HG03280 (cell line): ENCODE measurements at regions not wholly inside any gene's neighbourhood (a gene's known extent, or its start where the extent isn't known, plus 50 kb on each side); places are given as distances from the start of the nearest gene placed in this dataset.
"Not testable (repeated sequence)": the region's sequence is repeated elsewhere in the genome, so short reads cannot be mapped to it uniquely, and the experiment has no call there.

Source experiments
- ATAC-seq: cut with Tn5 transposase; IDR thresholded peaks from one replicate; pipeline ENCODE4 v1.9.1; 2021; ENCODE audit warnings: mild to moderate bottlenecking, moderate library complexity; ENCODE audit not compliant: unreplicated experiment

DNA sequence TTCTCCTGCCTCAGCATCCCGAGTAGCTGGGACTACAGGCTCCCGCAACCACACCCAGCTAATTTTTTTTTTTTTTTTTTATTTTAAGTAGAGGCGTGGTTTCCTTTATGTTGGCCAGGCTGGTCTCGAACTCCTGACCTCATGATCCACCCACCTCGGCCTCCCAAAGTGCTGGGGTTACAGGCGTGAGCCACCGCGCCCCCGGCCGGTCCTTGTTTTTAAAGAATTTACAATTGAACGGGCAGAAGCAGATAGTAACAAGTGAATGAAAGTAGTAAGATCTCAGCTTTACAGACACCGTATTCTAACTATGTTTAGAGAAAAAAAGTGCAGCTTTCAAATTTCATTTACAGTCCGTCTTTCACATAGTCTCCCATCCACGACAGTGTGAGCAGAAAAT lies 112.5 kb upstream of the VWC2 start:
- no peak for ATAC-seq

GRCh38 chr7:49665963-49666362 lies 107.5 kb upstream of the VWC2 start:
- ATAC-seq, result not testable (repeated sequence)

GRCh38 chr7:49666764-49667163 lies 106.7 kb upstream of the VWC2 start:
- no peak for ATAC-seq

DNA sequence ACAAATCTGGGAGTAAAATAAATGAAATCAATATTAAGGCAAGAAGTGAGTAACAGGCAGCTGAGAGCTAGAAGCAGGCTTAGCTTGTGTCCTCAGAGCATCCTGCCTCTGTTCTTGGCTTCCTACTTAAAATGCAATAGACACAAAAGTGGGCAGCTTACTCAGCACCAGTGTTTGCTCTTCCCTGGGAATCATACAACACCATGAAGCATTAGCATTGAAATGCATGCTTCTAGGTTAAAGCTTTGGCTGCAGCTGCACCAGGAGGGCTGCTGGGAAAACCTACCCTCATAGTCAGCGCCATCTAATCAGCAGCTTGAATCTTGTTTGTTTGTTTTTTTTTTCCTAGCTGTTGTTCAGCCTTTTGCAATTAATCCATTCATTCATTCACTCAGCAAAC lies 104.2 kb upstream of the VWC2 start:
- no peak for ATAC-seq

- ATAC-seq, result no peak
These were observed 103.7 kb upstream of the VWC2 start for GRCh38 chr7:49669692-49670260.

GRCh38 chr7:49670991-49671390 lies 102.4 kb upstream of the VWC2 start:
- ATAC-seq, result no peak

DNA sequence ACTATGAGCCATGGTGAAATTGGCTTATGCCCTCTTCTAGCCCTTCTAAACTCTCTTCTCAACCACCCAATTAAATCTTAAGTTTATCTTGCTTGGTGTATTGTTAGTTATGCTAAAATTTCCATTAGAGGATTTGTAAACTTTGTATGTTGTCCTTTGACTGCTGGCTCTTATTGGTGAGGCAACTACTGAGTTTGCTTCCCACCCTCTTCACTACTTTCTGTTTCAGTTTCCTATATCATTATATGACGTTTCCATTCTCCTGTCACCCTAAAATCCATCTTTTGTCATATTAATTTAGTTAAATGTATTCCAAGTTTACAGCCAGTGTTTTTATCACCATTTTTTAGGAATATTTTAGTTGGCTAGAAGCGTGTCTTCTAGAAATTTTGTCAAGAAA lies 80.9 kb upstream of the VWC2 start:
- no peak for ATAC-seq

- no peak for ATAC-seq
These were observed 77.5 kb upstream of the VWC2 start for GRCh38 chr7:49695971-49696370.

DNA sequence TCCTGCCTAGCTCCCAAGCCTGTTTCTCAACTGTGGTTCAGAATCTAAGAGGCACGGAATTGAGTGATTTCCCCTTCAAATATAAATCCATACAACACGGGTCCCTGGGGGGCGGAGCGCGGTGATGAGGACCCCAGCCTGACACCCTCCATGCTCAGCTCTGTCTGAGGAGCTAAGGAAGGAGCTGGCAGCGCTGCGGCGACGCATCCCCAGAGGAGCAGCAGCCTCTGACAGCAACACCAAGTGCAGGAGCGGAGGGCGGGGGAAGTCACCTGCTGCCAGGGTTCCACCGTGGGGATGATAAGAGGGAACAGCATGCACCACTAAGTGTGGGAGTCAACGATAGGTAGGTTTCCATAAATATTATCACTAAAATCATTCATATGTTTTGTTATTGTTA lies 72.6 kb upstream of the VWC2 start:
- no peak for ATAC-seq

DNA sequence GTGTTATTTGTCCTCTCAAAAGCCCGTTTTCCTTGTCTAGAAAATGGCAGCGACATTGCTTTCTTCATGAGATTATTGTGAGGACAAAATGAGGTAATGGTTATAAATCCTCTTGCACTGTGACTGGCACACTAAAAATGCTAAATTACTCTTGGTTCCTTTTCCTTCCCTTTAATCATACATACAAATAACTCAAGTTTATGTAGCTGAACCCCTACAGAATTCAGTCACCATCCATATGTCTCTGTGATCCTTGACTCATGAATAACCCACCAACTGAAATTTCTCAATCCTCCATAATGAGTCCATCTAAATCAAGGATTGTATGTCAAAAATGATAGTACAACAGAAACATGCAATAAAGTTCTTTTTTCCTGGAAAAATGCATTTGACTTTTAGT lies 71.3 kb upstream of the VWC2 start:
- ATAC-seq, result no peak

DNA sequence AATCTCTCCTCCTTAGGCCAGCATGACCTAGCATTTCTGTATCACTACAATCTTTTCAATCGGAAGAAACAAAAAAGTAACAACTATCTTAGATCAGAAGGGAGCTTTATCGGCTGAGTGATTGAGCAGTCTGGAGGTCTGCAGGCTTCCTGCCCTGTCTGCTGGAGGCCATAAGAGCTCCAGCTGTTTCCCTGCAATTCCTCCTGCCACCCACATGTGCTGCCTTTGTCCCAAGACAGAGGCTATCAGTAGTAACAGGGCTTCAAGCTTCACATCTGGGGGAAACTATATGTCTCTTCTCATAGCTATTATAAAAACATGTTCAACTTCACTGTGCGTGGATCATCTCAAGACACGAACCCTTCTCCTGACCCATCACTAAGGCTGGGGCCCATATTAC lies 70.1 kb upstream of the VWC2 start:
- no peak for ATAC-seq

- no peak for ATAC-seq
These were observed 69.6 kb upstream of the VWC2 start for GRCh38 chr7:49703881-49704280.

DNA sequence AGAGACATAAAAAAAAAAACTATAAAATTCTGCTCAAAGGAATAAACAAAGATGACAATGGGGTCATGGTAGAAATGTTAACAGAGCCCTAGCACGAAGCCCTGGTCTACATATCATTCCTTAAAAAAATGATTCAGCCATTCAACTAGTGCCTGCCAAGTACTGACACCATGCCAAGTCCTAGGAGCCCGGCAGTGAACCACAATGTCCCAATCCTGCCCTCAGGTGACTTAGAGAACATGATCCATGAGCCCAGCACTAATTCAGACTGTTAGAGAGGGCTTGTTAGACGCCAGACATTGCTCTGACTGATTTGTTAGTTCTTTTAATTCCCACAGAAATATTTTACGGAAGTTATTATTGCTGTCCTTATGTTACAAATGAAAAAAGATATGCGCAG lies 67.3 kb upstream of the VWC2 start:
- ATAC-seq, result no peak

DNA sequence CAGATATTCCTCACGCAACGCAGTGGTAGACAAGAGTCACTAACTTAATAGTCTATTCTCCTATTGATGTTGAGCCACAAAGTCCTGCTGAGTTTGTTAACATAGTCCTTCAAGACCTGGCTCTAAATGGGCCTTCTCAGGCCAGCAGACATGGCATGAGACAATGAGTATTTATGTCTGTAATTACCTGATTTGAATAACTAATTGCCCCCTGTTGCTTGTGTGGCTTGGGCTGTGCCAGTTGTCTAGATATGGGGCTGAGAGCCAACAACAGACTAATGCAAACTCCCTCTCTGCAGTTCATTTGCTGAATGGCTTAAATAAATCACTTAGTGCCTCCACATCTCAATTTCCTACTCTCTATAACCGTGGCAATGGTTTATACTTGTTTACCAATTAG lies 65.5 kb upstream of the VWC2 start:
- ATAC-seq, result no peak

DNA sequence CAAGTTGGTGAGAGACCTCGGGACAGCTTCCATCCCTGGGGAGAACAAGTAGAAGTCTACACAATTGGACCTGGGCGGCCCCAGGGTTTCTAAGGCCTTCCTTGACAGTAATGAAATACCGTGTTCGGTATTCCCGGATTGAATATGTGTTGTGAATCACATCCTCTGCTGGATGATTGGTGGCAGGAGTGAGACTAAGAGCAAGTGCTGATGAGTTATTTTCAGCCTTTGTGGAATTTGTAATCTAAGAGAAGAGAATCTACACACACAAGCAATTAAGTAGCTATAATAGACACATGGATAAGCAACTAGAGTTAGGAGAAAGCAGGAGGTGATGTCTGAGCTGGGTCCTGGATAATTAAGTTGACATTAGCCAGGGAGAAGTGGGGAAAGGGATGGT lies 64.8 kb upstream of the VWC2 start:
- ATAC-seq, result no peak

DNA sequence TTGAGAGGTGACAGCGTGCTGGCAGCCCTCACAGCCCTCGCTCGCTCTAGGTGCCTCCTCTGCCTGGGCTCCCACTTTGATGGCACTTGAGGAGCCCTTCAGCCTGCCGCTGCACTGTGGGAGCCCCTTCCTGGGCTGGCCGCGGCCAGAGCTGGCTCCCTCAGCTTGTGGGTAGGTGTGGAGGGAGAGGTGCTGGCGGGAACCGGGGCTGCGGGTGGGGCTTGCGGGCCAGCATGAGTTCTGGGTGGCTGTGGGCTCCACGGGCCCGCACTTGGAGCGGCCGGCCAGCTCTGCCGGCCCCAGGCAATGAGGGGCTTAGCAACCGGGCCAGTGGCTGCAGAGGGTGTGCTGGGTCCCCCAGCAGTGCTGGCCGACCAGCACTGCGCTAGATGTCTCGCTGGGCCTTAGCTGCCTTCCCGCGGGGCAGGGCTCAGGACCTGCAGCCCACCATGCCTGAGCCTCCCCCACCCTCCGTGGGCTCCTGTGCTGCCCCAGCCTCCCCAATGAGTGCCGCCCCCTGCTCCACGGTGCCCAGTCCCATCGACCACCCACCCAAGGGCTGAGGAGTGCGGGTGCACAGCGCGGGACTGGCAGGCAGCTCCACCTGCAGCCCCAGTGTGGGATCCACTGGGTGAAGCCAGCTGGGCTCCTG lies 62.2 kb upstream of the VWC2 start:
- not testable (repeated sequence) for ATAC-seq

GRCh38 chr7:49714182-49714581 lies 59.3 kb upstream of the VWC2 start:
- ATAC-seq, result no peak

GRCh38 chr7:49715486-49715885 lies 58.0 kb upstream of the VWC2 start:
- no peak for ATAC-seq

DNA sequence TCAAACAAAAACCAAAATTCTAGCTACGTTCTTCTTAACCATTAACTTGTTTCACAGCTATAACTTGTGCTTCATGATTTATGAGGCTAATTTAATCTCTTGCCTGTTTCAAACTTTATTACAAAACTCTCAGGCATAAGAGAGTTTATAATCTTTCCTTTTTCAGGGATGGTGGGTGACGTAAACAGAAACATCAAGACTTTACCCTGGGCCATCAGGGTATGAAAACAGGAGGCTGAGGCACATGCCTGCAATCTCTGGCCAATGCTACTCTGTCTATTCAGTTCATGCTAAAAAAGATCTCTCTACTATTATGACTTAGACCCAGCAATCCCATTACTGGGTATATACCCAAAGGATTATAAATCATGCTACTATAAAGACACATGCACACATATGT lies 55.9 kb upstream of the VWC2 start:
- ATAC-seq, result no peak

DNA sequence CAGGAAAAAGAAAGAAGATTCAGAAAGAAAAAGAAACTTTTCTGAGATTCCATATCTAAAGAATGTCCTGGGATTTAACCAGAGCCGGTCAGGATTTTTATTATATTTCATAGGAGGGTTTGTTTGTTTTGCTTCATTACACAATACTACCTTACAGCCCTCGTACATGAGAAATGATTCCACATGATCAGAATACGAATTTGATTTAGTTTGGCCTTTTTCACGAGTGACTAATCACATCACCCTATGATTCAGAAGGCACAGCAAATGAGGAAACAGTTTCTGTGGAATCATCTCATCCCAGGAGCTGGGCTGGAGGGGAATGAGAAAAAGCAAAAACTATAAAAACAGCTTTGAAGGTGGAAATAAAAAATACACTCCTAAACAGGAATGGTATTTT lies 54.7 kb upstream of the VWC2 start:
- ATAC-seq, result no peak

DNA sequence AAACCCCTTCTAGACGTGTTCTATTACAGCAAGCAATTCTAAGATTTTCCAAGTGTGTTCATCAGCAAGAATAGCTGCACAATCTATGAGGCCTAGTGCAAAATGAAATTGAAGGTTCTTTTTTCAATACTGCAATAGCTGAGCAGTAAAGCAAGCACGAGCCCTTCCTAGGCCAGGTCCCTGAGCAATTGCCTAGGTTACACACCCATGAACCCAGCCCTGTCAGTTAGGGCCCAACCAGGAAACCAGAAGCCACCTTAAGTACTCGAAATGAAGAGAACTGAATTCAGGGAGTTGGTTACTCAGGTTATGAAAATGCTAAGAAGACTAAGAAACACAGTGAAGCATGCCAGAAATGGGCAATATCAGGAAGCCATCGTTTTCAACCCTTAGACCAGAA lies 52.0 kb upstream of the VWC2 start:
- no peak for ATAC-seq
